Uterus (tissue), 3 donors: ENCODE measurements at regions not wholly inside any gene's neighbourhood (a gene's known extent, or its start where the extent isn't known, plus 50 kb on each side); places are given as distances from the start of the nearest gene placed in this dataset.

Source experiments
- DNase-seq, 2 donors: peaks; one replicate each; pipeline ENCODE4 v3.0.0-alpha.2; 2019 to 2020
- H3K27ac ChIP-seq, 2 donors: fragments of 200-600 bp; sonication (generic); 1 replicate in 1 of 2; 2 replicates in 1 of 2; pipeline ENCODE4 v1.5.1; 2016 to 2018
- H3K27me3 ChIP-seq, 2 donors: fragments of 200-600 bp; sonication (generic); one replicate each; pipeline ENCODE4 v1.5.1; 2018 to 2019; ENCODE audit warnings: control low read depth in 1 of 2
- H3K36me3 ChIP-seq, 2 donors: fragments of 200-600 bp; sonication (generic); one replicate each; pipeline ENCODE4 v1.5.1; 2019; ENCODE audit warnings: control low read depth in 1 of 2
- H3K4me1 ChIP-seq, 2 donors: fragments of 200-600 bp; sonication (generic); one replicate each; pipeline ENCODE4 v1.5.1; 2018 to 2019; ENCODE audit warnings: control low read depth in 1 of 2
- H3K4me3 ChIP-seq, 2 donors: fragments of 200-600 bp; sonication (generic); 1 replicate in 1 of 2; 2 replicates in 1 of 2; pipeline ENCODE4 v1.5.1; 2018 to 2019; ENCODE audit warnings: mild to moderate bottlenecking in 1 of 2
- H3K9me3 ChIP-seq, 2 donors: fragments of 200-600 bp; sonication (generic); one replicate each; pipeline ENCODE4 v1.5.1; 2019; ENCODE audit warnings: control low read depth in 1 of 2
- CTCF ChIP-seq, 4 experiments: fragments of 200-600 bp in 2 of 4; fragments of 450-650 bp in 2 of 4; sonication (generic) in 2 of 4; IDR thresholded peaks; one replicate each; pipeline ENCODE4 v1.5.1; 2016 to 2019; ENCODE audit warnings: antibody characterized with exemption in 4 of 4, mild to moderate bottlenecking in 2 of 4, moderate library complexity in 1 of 4
- POLR2A ChIP-seq, 2 donors: fragments of 450-650 bp; IDR thresholded peaks; one replicate each; pipeline ENCODE4 v1.6.1; 2016; ENCODE audit warnings: antibody characterized with exemption in 2 of 2, mild to moderate bottlenecking in 1 of 2, moderate library complexity in 1 of 2
- intact Hi-C: fragments of 100-400 bp; cut with DNase I; formaldehyde crosslinking; loops from one replicate; pipeline ENCODE4 v1.15.1; 2023; ENCODE audit warnings: low total_unique reads
- donor health status: DM: yes; HTN: yes; CAD: no.

DNA sequence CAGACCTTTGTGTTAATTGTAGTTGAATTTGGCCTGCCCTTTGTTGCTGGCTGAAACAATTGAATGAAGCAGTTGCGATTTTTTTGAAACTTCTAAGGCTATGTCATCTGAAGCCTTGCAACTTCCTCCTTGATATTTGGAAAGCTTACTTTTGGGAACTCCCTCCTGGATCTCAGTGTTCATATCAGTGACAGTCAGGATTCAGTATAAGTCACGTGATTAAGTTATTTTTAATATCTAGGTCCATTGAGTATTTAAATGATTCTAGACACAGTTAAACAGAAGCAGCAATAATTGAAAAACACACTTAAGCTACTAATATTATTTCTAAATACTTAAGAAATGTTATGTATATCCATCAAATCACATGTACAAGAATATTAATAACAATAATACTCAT is 951.3 kb downstream of the GRIK2 start:
- TF ChIP-seq POLR2A (IDR thresholded peaks at IDR 0.05) (no peak), CTCF (IDR thresholded peaks at IDR 0.05) (no peak)
- no peaks in the 10 kb centered on the region for H3K4me1 ChIP-seq

GRCh38 chr6:102340311-102340710 is 946.8 kb downstream of the GRIK2 start:
- Histone ChIP-seq H3K4me1 (no peaks in the 10 kb centered on the region), H3K27me3 (no peaks in the 10 kb centered on the region), H3K27ac (no peak overlapping the region), H3K4me3 (no peak overlapping the region), H3K36me3 (no peaks in the 10 kb centered on the region), H3K9me3 (no peaks in the 10 kb centered on the region)
- DNase-seq: no peak
- TF ChIP-seq CTCF (IDR thresholded peaks at IDR 0.05) (no peak), POLR2A (IDR thresholded peaks at IDR 0.05) (no peak)
- intact Hi-C loops: no loop called here

More for the DNA sequence above, 951.3 kb downstream of the GRIK2 start:
- intact Hi-C loops: no loop called here
- Histone ChIP-seq H3K27me3 (peaks cover 0 to 1% of the 10 kb centered on the region in 2 donors), H3K9me3 (no peaks in the 10 kb centered on the region), H3K4me3 (no peak overlapping the region), H3K36me3 (no peaks in the 10 kb centered on the region), H3K27ac (no peak overlapping the region)
- no peak for DNase-seq

- Histone ChIP-seq H3K27me3 (no peaks in the 10 kb centered on the region), H3K4me1 (no peaks in the 10 kb centered on the region), H3K36me3 (no peaks in the 10 kb centered on the region), H3K27ac (no peak overlapping the region), H3K4me3 (no peak overlapping the region), H3K9me3 (no peaks in the 10 kb centered on the region)
- intact Hi-C loops: no loop called here
- TF ChIP-seq CTCF (IDR thresholded peaks at IDR 0.05) (no peak), POLR2A (IDR thresholded peaks at IDR 0.05) (no peak)
- DNase-seq: no peak
Measured at GRCh38 chr6:102333736-102334135, 940.2 kb downstream of the GRIK2 start.

- Histone ChIP-seq H3K9me3 (no peaks in the 10 kb centered on the region), H3K36me3 (no peaks in the 10 kb centered on the region), H3K27me3 (no peaks in the 10 kb centered on the region), H3K27ac (no peak overlapping the region), H3K4me3 (no peak overlapping the region), H3K4me1 (no peaks in the 10 kb centered on the region)
- intact Hi-C loops: no loop called here
- no peak for DNase-seq
- TF ChIP-seq POLR2A (IDR thresholded peaks at IDR 0.05) (no peak), CTCF (IDR thresholded peaks at IDR 0.05) (no peak)
Measured at GRCh38 chr6:102327697-102328225, 934.3 kb downstream of the GRIK2 start.

DNA sequence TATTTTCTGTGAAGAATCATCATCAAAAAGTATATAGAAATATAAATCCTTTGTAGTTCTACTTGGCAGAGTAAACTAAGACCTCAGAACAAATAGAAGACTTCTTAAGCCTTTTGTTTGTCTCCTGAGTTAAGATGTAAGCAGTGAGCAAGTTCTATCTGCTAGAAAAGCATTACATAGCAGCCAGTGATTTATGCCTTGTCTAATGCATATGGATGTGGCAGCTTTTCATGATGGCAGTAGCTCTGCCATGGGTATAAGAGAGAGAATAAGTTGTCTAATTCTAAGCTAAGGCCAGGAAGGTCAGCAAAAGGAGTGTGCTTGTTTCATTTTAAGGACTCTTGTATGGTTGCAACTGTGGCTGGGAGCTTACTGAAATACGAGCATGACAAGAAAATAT is 920.2 kb downstream of the GRIK2 start:
- no peaks in the 10 kb centered on the region for H3K4me1 ChIP-seq
- no peak for DNase-seq
- H3K27me3 ChIP-seq: no peaks in the 10 kb centered on the region
- intact Hi-C loops: no loop called here
- H3K36me3 ChIP-seq: no peaks in the 10 kb centered on the region
- no peaks in the 10 kb centered on the region for H3K9me3 ChIP-seq
- no peak for TF ChIP-seq POLR2A (IDR thresholded peaks at IDR 0.05)
- no peak for TF ChIP-seq CTCF (IDR thresholded peaks at IDR 0.05)
- no peak overlapping the region for H3K27ac ChIP-seq
- no peak overlapping the region for H3K4me3 ChIP-seq
